D721Med (cell line): ENCODE measurements at regions not wholly inside any gene's neighbourhood (a gene's known extent, or its start where the extent isn't known, plus 50 kb on each side); places are given as distances from the start of the nearest gene placed in this dataset.

Source experiments
- DNase-seq: peaks from one replicate; pipeline ENCODE4 v3.0.0; 2011; ENCODE audit warnings: low spot score; ENCODE audit not compliant: insufficient read length
- FAIRE-seq: peaks from 2 replicates; lab custom pipeline; 2011; peaks lifted over from hg19 to GRCh38; lab: Jason Lieb, UNC
- TF ChIP-seq, protein P1 (sequence below): IDR thresholded peaks from 2 replicates; pipeline ENCODE4 v1.5.1; 2012; ENCODE audit warnings: mild to moderate bottlenecking, control low read depth; ENCODE audit not compliant: insufficient read depth; ENCODE audit errors: missing control alignments

DNA sequence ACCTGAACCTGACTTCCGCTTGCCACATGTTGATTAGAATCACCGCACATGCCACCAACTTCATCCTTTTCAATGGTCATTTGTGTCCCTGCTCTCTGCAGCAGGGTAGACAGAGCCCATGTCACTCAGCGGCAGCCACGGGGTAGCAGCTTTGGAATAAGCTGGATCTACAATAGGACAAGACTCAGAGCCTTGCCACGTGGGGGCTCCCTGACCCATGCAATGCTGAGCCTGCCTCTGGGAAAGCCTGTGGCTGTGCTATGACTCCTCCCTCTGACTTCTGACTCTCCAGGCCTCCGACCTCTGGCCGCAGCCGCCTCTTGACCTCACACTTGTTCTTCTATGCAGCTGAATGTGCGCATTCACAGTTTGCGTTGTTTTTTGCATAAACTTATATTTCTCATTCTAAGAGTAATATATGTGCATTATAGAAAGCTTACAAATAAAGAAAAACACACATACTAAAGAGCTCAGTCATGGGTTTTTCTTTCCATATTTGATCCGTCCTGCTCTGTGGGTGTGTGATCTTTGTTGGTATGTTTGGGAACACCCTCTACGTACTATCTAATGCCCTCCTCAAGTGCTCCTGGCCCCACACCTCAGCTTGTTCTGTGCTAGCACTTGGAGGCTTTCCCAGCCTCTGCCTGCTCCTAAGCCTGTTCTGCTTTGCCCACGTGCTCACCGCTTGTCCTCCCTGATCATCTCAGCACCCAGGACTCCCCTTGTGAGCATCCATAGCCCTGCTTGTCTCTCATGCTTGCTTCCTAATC, 198.0 kb upstream of the MKI67 start:
- TF ChIP-seq, protein P1, sequence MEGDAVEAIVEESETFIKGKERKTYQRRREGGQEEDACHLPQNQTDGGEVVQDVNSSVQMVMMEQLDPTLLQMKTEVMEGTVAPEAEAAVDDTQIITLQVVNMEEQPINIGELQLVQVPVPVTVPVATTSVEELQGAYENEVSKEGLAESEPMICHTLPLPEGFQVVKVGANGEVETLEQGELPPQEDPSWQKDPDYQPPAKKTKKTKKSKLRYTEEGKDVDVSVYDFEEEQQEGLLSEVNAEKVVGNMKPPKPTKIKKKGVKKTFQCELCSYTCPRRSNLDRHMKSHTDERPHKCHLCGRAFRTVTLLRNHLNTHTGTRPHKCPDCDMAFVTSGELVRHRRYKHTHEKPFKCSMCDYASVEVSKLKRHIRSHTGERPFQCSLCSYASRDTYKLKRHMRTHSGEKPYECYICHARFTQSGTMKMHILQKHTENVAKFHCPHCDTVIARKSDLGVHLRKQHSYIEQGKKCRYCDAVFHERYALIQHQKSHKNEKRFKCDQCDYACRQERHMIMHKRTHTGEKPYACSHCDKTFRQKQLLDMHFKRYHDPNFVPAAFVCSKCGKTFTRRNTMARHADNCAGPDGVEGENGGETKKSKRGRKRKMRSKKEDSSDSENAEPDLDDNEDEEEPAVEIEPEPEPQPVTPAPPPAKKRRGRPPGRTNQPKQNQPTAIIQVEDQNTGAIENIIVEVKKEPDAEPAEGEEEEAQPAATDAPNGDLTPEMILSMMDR = peak; percentile 18
- DNase-seq (no peak), FAIRE-seq (no peak)

DNA sequence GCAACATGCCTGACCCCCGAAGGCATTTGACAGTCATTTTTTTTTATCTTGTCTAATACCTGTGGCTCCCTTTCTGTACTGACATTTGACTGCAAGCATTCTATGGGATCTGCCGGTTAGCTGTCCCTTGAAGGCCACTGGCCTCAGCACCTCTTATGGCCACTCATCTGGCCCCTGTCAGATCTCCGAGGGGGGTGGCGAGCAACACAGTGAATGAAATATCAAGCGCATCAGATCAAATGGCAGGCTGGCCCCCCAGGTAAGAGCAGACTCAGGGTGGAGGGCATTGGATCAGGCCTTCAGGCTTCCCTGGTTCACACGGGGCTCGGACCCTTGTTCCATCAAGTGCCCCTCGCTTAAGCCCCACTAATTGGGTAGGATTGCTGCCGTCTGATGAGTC, 199.6 kb upstream of the MKI67 start:
- TF ChIP-seq, protein P1 = no peak
- FAIRE-seq (no peak), DNase-seq (no peak)

DNA sequence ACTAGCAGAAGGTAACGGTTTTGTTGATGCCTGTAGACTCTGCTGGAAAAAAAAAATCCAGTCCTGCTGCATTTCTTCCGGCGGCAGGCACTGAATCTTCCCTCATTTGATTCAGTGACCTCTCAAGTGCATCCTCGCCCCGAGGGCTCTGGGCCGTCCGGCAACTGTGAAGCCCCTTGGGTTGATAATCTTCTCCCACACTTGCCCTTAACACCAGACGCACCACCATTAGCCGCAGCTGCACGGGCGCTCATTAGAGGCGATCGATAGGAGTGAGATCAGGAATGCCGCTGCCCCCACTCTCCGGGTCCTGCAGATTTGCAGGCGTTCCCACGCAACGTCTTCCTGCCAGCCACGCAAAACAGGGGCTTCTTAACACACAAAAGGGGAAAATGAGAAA, 200.0 kb upstream of the MKI67 start:
- DNase-seq (no peak), FAIRE-seq (no peak)
- TF ChIP-seq, protein P1 = no peak

DNA sequence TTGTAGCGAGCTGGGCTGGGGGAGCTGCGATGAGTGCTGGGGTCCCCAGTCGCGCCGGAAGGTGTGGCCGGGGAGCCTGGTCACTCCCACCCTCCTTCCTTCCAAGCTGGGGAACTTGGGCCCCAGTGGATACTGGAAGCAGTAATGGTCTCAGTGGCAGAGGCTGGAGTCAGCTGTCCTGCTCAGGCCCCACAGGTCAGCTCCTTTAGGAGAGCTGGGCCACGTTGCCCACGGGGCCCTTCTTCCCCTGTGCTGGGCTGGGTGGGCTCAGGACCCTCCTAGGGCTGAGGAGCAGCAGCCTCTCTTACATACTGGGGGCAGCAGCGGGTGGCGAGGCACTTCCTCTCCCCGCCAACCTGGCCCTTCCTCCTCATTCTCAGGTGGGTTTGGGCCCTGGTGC, 200.6 kb upstream of the MKI67 start:
- DNase-seq (no peak), FAIRE-seq (no peak)
- TF ChIP-seq, protein P1 = no peak

DNA sequence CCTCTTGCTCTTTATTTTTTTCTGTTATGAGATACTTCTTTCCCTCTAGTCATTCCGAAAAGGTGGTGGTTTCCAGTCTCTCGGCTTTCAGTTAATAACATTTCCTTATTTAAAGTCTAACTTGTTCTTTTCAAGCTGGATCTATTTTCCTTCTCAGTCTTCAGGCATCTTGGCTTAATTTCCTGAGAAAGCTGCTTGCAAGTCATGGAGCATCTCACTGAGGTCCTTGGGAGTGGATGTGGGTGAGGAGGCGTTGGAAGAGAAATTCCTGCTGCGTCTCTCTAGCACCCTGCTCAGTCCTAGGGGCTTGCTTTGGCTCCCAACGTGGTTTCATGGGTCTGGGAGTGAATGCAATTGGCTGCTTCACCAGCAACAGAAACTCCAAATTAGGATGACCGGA, 210.2 kb upstream of the MKI67 start:
- no peak for DNase-seq
- FAIRE-seq = no peak
- TF ChIP-seq, protein P1 = no peak

DNA sequence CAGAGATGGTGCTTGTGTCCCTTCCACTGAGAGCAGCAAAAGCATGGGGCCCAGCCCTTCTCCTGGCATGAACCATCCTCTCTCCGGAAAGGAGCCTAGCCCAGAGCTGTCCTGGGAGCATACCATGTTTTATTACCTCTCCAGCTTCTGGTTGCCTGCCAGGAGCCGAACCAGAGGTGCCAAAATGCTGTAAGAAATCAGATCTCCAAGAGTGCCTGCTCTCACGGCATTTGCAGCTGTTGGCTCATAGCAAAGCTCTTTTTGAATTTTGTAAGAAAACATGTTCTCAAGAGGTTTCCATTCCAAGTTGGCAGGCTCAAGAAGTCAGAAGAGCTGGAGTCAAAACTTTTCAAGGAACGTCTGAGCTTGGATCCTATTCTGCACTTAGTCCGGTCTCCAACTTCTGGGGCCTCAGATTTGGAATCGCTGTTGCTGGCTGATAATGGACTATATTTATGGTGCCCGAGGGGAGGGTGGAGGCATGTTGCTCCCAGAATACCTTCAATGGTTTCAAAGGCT, 211.7 kb upstream of the MKI67 start:
- TF ChIP-seq, protein P1 = no peak
- no peak for FAIRE-seq
- no peak for DNase-seq

DNA sequence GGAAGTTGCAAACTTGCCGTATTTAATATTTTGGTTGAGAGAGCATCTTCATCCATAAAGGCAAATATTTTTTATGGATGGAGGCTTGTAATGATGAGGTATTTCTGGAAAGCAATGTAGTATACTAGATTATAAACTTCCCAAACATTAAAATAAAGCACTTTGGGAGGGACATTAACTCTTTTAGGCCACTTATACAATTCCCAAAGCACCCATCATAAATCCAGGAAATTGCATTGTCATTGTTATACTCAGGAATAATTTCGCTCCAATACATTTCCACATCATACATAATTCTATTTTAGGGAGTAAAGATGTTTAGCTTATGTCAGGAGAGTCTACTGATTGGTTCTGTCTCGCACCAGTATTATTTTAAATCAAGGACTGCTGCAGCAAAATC, 212.7 kb upstream of the MKI67 start:
- DNase-seq = no peak
- no peak for FAIRE-seq
- TF ChIP-seq, protein P1 = no peak
